GM19455 (cell line): ENCODE measurements at regions not wholly inside any gene's neighbourhood (a gene's known extent, or its start where the extent isn't known, plus 50 kb on each side); places are given as distances from the start of the nearest gene placed in this dataset.
A peak's percentile ranks its signal among the peaks of the same experiment; 100 is the strongest.

Experiments
- ATAC-seq: cut with Tn5 transposase; IDR thresholded peaks from one replicate; pipeline ENCODE4 v1.9.1; 2021; ENCODE audit not compliant: unreplicated experiment

- no peak for ATAC-seq
These were observed 162.2 kb upstream of the ZFHX3 start for GRCh38 chr16:73210084-73210483.

- ATAC-seq = no peak
These were observed 161.3 kb upstream of the ZFHX3 start for GRCh38 chr16:73209190-73209589.

- ATAC-seq = no peak
These were observed 158.3 kb upstream of the ZFHX3 start for GRCh38 chr16:73206151-73206707.

- ATAC-seq = no peak
These were observed 157.4 kb upstream of the ZFHX3 start for GRCh38 chr16:73205153-73205886.

DNA sequence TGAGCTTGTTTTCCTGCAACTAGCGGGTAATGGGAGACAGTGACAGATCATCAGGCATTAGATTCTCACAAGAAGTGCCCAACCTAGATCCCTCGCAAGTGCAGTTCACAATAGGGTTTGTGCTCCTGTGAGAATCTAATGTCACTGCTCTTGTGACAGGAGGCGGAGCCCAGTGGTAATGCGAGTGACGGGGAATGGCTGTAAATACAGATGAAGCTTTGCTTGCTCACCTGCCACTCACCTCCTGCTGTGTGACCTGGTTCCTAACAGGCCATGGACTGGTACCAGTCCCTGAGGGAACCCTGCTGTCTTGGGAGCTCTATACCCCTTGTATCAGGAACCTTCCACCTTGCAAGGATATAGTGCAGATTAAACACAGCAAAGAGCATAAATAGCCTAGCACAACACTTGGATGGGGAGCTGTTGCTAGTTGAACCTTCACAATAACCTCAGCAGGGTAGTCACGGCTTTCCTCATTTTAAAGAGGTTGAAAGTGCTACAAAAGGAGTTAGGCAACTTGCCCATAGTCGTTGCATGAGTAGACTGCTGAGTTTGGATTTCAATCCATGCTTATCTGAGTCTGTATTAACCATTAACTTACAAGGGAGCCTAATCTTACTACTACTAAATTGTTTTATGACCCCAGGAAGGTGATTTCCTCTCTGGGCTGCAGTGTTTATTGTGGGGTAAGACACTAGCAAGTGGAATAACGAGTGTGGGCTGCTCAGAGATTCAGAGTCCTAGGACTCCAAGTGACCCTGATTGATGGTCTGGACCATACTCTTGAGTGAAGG, 156.6 kb upstream of the ZFHX3 start:
- ATAC-seq = no peak

- no peak for ATAC-seq
These were observed 154.3 kb upstream of the ZFHX3 start for GRCh38 chr16:73202161-73202729.

- no peak for ATAC-seq
These were observed 151.3 kb upstream of the ZFHX3 start for GRCh38 chr16:73199214-73199613.

DNA sequence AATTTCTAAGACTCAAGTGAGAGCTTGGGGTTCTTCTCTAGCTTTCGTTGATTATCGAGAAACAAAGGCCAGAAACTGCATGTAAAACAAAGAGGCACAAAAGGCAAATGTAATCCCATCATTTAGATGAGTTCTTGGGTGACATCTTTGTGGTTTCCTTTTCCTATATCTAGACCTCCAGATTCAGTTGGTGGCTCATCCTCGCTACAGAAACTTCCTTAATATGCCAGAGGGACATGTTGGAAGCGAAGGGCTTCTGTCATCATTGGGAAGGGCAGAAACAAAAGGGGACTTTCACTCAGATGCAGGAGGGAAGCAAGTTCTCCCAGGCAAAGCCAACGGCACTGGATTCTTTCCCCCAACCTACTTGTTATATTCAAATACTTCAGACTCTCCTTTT, 150.6 kb upstream of the ZFHX3 start:
- ATAC-seq = no peak

GRCh38 chr16:73197598-73197997, 149.7 kb upstream of the ZFHX3 start:
- no peak for ATAC-seq

DNA sequence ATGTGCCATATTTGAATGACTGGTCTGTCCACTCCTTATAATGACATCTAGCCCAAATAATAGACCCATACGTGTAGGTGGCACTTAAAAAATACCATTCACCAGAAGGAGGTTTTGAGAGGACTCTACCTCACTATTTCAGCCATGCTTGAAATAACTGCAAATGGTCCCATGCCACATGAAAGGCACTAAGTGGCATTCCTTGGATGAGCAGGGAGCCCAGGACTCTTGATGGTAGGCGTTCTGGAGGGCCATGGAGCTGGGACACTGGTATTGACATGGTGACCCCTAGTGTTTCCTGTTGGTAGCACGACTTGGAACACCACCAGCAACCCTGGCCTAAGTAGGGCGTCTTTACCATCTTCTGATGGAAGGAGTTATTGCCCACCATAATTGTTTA, 148.7 kb upstream of the ZFHX3 start:
- peak; percentile 90 for ATAC-seq

GRCh38 chr16:73193464-73193863, 145.5 kb upstream of the ZFHX3 start:
- no peak for ATAC-seq

DNA sequence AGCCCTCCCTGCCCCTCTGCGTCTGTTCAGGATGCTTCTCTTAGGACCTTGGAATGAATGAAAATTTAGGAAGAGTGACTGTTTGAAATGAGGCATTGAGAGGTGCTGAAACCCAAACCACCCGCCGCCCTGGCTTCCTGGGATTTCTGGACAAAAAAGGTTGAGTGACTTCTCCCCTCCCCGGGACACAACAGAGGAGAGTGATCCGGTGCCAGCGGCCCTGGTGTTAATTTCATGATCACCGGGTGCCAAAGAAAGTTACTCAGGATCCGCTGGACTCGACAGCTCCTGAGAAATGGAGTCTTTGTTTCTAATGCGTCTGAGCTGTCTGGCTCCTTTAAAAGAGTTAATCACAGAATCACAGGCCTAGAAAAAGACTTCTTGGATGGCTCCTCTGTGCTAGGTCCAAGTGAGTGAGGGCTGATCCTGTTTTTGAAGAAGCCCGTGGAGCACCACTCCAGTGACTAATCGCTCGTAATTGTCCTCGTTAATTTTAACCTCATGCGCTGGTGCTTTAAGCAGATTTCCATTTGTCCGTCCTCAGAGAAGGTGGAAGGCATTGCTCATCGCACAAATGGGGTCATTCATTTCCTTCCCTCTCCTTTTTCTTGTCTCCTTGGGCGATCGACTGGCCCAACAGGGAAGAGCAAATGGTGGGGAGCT, 144.4 kb upstream of the ZFHX3 start:
- no peak for ATAC-seq

DNA sequence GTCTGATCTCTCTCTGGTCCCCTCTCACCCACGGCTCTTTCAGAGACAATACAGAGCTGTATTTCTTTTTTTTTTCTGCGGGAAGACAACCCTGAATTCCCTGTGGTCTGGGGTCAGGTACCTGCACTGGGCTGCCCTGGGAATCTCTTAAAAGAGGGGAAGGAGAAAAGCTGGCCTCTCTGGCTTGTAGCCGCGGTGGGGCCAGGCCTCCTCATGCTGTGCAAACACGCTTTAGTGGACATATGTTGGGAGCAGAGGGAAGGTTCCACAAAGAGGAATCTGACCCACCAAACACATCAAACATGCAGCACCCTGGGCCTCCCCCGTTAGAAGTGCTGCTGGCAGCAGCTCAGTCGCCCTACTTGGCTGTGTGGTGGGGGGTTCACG, 143.7 kb upstream of the ZFHX3 start:
- ATAC-seq = no peak

DNA sequence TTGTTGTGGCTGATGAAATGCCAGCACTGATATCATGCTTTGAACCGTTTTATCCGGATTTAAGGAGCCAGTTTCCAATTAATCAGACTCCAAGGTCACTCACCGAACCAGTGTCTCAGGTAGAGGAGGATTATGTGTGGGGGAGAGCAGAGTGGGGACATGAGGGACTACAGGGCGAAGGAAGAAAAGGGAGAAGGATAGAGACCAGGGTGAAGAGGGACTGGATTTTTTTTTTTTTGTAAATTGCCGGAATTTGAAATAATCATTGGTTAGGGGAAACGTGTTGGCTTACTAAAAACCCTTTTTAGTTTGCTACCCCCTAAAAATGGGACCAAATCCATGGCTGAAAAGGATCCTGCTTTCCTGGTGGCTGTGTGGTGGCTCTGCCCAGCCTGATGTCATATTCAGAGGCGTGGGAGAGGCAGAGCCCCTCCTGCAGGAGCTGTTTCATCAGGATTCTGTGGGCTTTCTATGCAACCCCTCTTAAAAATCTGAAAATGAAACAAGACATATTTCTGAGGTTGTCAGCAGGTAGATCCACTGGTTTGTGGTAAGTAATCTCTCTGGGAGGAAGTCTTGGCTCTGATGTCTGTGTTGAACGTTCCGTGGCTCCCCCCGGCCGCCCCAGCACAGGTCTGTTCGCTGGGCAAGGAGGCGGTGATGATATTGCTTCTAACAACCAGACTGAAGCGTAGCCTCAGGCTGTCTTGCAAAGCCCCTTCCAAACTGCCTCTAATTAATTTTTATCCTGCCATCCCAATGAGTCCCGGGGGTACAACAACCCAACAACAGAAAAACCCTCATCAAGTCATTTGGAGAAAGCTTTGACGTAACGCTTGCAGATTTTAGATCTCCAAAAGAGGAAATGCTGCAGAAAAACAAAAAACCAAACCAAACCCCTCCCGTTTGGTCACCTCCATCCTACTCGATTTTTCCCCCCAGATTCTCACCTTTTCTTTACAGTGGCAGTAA, 143.0 kb upstream of the ZFHX3 start:
- no peak for ATAC-seq

- no peak for ATAC-seq
These were observed 142.3 kb upstream of the ZFHX3 start for GRCh38 chr16:73190256-73190655.

DNA sequence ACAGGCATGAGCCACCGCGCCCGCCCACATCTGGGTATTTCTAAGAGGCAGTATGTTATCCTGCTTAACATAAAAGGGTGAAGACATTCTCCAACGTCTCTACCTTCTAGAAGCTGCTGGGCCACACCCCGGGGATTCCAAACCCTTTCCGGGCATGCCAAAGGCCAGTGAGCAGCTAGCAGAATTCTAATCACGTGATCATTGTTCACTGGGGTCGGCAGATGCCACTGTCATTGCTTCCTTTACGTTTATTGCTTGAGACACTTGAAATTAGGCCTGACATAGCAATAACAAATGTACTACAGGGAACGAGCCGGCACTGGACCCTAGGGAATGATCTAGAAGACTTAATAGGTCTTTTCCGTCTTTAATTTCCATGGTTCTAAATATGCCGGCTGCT, 141.2 kb upstream of the ZFHX3 start:
- no peak for ATAC-seq

DNA sequence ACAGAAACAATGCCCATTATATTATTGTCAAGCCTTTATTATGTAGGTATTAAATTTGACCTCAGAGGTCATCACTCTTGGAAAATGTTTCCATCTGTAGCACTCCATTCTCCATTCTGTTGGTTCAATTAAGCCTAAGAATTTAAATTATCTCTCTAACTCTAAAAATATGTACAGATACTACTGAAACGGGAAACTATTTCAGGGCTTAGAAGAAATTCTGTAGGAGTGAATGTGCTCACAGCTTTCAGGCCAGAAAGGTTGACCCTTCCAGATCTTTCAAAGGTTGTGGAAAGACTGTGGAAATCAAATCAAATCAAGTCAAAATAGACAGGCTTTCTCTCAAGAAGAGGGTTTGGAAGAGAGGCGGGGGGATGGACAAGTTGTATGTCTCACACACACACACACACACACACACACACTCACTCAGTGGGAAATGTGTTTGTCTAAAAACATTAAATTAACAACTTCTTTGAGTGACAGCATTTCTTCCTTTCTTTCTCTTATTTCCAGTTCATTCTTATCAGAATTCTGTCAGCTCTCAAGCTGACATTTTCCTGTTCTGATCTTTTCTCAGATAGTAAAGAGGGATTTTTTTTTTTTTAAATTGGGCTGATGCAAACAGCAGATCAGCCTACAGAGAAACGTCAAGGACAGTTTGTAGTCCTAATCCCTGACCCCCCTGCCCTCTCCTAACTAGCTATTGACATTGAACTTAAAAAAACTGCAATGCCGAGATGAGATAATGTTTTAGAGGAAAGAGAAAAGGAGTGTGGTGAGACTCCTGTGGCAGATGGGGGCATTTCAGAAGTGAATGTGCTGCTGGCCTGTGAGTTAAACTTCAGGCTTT, 139.0 kb upstream of the ZFHX3 start:
- no peak for ATAC-seq

DNA sequence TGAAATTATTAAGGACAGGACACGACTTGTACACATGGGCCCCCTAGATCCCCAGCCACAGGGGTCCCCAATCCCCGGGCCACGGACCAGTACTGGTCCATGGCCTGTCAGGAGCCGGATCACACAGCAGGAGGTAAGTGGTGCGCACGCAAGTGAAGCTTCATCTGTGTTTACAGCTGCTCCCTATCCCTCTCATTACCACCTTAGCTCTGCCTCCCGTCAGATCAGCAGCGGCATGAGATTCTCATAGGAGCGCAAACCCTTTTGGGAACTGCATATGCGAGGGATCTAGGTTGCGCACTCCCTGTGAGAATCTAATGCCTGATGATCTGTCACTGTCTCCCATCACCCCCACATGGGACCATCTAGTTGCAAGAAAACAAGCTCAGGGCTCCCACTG, 137.8 kb upstream of the ZFHX3 start:
- no peak for ATAC-seq

DNA sequence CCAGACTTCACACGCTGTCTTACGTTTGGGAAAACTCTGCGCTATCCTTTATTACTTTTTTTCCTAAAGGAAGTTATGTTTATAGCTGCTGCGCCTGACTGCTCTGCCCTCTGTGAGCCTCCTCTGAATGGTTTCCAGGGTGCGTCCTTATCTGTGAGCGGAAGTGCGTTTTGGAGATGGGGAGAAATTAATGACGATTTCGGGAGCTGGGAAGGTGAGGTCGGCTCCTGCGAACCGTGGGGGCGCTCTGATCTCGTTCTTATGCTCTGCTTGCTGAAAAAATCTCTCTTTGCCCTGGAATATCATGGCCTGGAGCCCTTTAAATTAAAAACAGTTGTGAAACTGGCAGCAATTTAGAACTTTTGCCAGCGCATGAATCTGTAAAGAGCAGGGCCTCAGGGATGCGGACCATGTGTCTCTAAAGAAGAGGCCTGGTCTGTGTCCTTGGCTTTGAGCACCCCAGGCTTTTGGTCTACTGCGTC, 135.7 kb upstream of the ZFHX3 start:
- ATAC-seq = no peak
